Fibroblast of lung (primary cell): ENCODE measurements at regions not wholly inside any gene's neighbourhood (a gene's known extent, or its start where the extent isn't known, plus 50 kb on each side); places are given as distances from the start of the nearest gene placed in this dataset.
A peak's percentile ranks its signal among the peaks of the same experiment; 100 is the strongest.

Source experiments
- DNase-seq, 2 donors: peaks; one replicate each; pipeline versions ENCODE4 v3.0.0 to v3.0.0-alpha.2; 2010; ENCODE audit warnings: low read depth in 2 of 2
- H2AFZ ChIP-seq: 2 replicates; pipeline ENCODE4 v1.5.1; 2012; ENCODE audit warnings: low read length, control low read depth, inconsistent platforms
- H3K27ac ChIP-seq: 2 replicates; pipeline ENCODE4 v1.5.1; 2011; ENCODE audit warnings: low read length, control low read depth; ENCODE audit not compliant: insufficient read depth
- H3K27me3 ChIP-seq: 2 replicates; pipeline ENCODE4 v1.5.1; 2011; ENCODE audit warnings: mild to moderate bottlenecking, low read length; ENCODE audit not compliant: control insufficient read depth, insufficient read depth
- H3K36me3 ChIP-seq: 2 replicates; pipeline ENCODE4 v1.5.1; 2011; ENCODE audit warnings: low read length; ENCODE audit not compliant: control insufficient read depth, insufficient read depth
- H3K4me1 ChIP-seq: 2 replicates; pipeline ENCODE4 v1.5.1; 2011; ENCODE audit warnings: low read length; ENCODE audit not compliant: control insufficient read depth, insufficient read depth; ENCODE audit errors: extremely low read depth
- H3K4me2 ChIP-seq: 2 replicates; pipeline ENCODE4 v1.5.1; 2011; ENCODE audit warnings: low read length, control low read depth; ENCODE audit not compliant: insufficient read depth; ENCODE audit errors: extremely low read depth
- H3K4me3 ChIP-seq, 4 experiments: fragments of 200-600 bp in 1 of 4; sonication (generic) in 1 of 4; replicated peaks in 1 of 4; 2 replicates each; pipeline ENCODE4 v1.5.1; 2011 to 2016; ENCODE audit warnings: low read length in 4 of 4, low read depth in 3 of 4, mild to moderate bottlenecking in 3 of 4, control low read depth in 2 of 4, inconsistent platforms in 1 of 4, mixed read lengths in 1 of 4; ENCODE audit not compliant: insufficient read depth in 1 of 4; ENCODE audit errors: control extremely low read depth in 1 of 4
- H3K79me2 ChIP-seq: 2 replicates; pipeline ENCODE4 v1.5.1; 2012; ENCODE audit warnings: mild to moderate bottlenecking, low read length, inconsistent platforms; ENCODE audit not compliant: control insufficient read depth, insufficient read depth
- H3K9ac ChIP-seq: 2 replicates; pipeline ENCODE4 v1.5.1; 2011; ENCODE audit warnings: mild to moderate bottlenecking, low read length, control low read depth; ENCODE audit not compliant: insufficient read depth
- H3K9me3 ChIP-seq: 2 replicates; pipeline ENCODE4 v1.5.1; 2012; ENCODE audit warnings: low read depth, low read length; ENCODE audit not compliant: control insufficient read depth, insufficient read depth
- H4K20me1 ChIP-seq: 2 replicates; pipeline ENCODE4 v1.5.1; 2011; ENCODE audit warnings: low read length; ENCODE audit not compliant: control insufficient read depth, insufficient read depth; ENCODE audit errors: extremely low read depth
- EZH2 ChIP-seq: IDR thresholded peaks from 2 replicates; pipeline ENCODE4 v1.5.1; 2012; ENCODE audit warnings: low read length, control low read depth, mild to moderate bottlenecking; ENCODE audit errors: missing control alignments
- TF ChIP-seq, protein P1 (sequence below), 2 donors: IDR thresholded peaks in 1 of 2; conservative IDR thresholded peaks in 1 of 2; 1 replicate in 1 of 2; 2 replicates in 1 of 2; pipeline ENCODE4 v1.5.1; 2011 to 2012; ENCODE audit warnings: low read length in 2 of 2, control low read depth in 1 of 2, inconsistent platforms in 1 of 2, low read depth in 1 of 2, mild to moderate bottlenecking in 1 of 2

DNA sequence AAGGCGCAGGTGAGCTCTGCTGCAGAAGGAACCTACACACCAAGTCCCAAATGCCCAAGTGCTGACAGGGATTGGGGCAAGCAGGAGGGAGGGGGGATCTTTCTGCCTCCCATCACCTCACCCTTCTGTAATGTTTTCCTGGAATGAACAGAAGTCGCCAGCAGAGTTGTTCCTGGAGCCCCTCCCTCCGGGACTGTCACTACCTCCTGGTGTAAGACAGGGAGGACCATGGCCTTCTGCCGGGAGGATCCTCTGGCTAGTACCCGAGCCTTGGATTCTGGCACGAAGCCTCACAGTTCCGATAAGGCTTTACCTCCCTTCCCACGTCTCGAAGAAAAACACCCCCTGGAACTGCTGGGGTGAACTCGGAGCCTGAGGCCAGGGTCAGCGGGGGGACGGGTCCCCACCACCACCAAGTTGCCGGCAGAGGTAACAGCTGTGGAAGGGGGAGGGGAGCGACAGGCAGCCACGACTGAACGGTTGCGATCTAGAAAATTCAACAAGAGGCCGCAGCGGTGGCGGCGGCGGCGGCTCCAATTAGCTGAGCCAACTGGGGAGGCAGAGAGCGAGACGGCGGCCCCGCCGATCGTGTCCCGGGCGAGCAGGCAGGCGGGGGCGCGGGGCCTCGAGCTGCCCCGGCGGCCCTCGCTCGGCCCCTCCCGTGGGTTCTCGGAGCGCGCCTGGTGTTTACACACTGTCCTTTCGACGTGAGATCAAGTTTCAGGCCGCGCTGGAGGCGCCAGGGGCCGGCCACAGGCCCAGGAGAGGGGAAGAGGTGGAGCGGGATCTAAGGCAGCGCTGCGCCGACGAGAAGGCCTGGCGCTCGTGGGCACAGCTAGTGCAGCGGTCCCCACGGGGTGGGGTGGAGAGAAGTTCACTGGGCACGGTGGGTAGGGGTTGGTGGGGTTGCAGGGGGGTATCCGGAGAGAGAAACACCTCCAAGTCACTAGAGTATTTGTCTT, 53.7 kb upstream of the BCOR start:
- no peak for DNase-seq
- Histone ChIP-seq H3K27ac (no peak overlapping the region), H3K4me3 (no peak overlapping the region), H4K20me1 (no peaks in the 10 kb centered on the region), H3K9ac (no peak overlapping the region), H3K27me3 (no peaks in the 10 kb centered on the region), H3K79me2 (no peaks in the 10 kb centered on the region), H3K4me1 (peaks cover 2% of the 10 kb centered on the region), H3K36me3 (no peaks in the 10 kb centered on the region), H3K9me3 (no peaks in the 10 kb centered on the region), H2AFZ (no peak overlapping the region), H3K4me2 (no peak overlapping the region)
- TF ChIP-seq, protein P1, sequence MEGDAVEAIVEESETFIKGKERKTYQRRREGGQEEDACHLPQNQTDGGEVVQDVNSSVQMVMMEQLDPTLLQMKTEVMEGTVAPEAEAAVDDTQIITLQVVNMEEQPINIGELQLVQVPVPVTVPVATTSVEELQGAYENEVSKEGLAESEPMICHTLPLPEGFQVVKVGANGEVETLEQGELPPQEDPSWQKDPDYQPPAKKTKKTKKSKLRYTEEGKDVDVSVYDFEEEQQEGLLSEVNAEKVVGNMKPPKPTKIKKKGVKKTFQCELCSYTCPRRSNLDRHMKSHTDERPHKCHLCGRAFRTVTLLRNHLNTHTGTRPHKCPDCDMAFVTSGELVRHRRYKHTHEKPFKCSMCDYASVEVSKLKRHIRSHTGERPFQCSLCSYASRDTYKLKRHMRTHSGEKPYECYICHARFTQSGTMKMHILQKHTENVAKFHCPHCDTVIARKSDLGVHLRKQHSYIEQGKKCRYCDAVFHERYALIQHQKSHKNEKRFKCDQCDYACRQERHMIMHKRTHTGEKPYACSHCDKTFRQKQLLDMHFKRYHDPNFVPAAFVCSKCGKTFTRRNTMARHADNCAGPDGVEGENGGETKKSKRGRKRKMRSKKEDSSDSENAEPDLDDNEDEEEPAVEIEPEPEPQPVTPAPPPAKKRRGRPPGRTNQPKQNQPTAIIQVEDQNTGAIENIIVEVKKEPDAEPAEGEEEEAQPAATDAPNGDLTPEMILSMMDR (conservative IDR thresholded peaks at IDR 0.05 in 1 of 2, IDR thresholded peaks at IDR 0.05 in 1 of 2; ENCODE audit: low read depth in 1 of 2, low read length in 2 of 2), result no peak
- TF ChIP-seq EZH2, result no peak

DNA sequence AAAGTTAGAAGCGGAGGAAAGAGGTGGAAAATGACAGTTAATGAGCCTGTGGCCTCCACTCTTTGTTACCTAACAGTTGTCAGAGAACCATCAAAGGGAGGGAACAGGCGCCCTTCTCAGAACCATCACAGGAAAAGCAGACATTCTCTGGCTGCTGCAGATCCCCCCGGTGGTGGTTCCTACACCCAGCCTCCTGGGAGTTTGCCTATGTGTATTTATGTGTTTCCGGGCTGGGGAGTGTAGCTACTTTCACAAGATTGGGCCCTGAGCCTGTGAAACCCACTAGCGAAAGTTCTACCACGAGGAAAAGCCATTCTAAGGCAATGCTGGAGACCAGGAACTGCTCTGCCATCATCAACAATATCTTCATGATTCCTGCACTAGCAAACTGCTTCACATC, 52.7 kb upstream of the BCOR start:
- H3K36me3 ChIP-seq, result no peaks in the 10 kb centered on the region
- no peaks in the 10 kb centered on the region for H3K27me3 ChIP-seq
- TF ChIP-seq EZH2, result no peak
- TF ChIP-seq, protein P1 (conservative IDR thresholded peaks at IDR 0.05 in 1 of 2, IDR thresholded peaks at IDR 0.05 in 1 of 2; ENCODE audit: low read depth in 1 of 2, low read length in 2 of 2), result peak in 1 of 2 donors; percentile 7
- DNase-seq, result no peak
- no peak overlapping the region for H3K4me2 ChIP-seq
- no peak overlapping the region for H3K27ac ChIP-seq
- no peaks in the 10 kb centered on the region for H3K79me2 ChIP-seq
- no peak overlapping the region for H3K4me3 ChIP-seq
- H2AFZ ChIP-seq, result no peak overlapping the region
- H3K4me1 ChIP-seq, result peaks cover 2% of the 10 kb centered on the region
- H3K9ac ChIP-seq, result no peak overlapping the region
- H3K9me3 ChIP-seq, result no peaks in the 10 kb centered on the region
- H4K20me1 ChIP-seq, result no peaks in the 10 kb centered on the region

DNA sequence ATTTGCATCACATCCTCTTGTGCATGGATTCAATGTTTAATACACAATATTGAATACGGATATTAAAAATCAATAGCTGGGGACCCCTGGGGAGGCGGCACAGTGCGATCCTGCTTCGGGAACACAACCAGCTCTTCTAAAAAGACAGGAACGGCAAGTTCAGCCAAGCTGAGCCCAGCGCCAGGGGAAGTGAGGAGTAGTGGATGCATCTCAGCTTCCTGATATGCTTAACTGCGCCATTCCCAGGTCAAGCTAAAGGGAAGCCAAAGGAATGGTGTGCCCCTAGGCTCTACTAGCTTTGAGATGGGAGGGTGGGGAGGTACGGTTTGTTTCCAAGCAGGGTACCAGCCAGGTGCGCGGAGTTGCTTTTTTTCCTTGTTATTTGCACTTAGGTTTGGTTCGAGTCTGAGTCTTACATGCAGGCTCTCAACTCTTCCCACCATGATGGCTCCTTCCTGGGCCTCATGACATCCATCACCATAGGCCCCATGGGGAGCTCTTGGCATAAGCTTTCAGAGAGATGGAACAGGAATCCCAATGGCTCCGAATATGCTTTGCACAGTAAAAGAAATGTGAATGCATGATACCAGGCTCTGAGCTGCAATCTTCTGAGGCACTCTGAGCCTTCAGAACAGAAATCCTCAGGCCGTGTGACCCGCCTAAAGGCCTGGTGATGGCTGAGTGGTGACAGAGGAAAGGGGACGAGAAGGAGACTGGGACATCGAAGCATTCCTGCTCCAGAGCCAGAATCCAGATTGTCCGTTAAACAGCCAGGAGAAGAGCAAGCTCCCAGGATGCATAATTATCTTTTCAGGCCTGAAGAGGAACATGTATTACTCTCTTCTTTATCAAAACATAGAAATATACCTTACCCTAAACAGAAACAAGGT, 51.8 kb upstream of the BCOR start:
- Histone ChIP-seq H3K36me3 (no peaks in the 10 kb centered on the region), H3K9ac (no peak overlapping the region), H3K27me3 (no peaks in the 10 kb centered on the region), H3K4me1 (peaks cover 2% of the 10 kb centered on the region), H3K27ac (no peak overlapping the region), H4K20me1 (no peaks in the 10 kb centered on the region), H3K4me2 (no peak overlapping the region), H3K9me3 (no peaks in the 10 kb centered on the region), H3K4me3 (no peak overlapping the region), H3K79me2 (no peaks in the 10 kb centered on the region), H2AFZ (no peak overlapping the region)
- TF ChIP-seq EZH2, result no peak
- TF ChIP-seq, protein P1 (conservative IDR thresholded peaks at IDR 0.05 in 1 of 2, IDR thresholded peaks at IDR 0.05 in 1 of 2; ENCODE audit: low read depth in 1 of 2, low read length in 2 of 2), result no peak
- no peak for DNase-seq
